Right forelimb (tissue), 1 donor: ENCODE measurements at regions not wholly inside any gene's neighbourhood (a gene's known extent, or its start where the extent isn't known, plus 50 kb on each side); places are given as distances from the start of the nearest gene placed in this dataset.

ENCODE experiments used
- DNase-seq: peaks from one replicate; pipeline ENCODE4 v3.0.0-alpha.2; 2018

- DNase-seq, result no peak
These were observed 81.0 kb downstream of the QPCT start for GRCh38 chr2:37425408-37425807.

GRCh38 chr2:37427241-37427640 is 82.8 kb downstream of the QPCT start:
- DNase-seq, result no peak

GRCh38 chr2:37436323-37436722 is 91.9 kb downstream of the QPCT start:
- DNase-seq, result no peak

GRCh38 chr2:37439131-37439642 is 94.8 kb downstream of the QPCT start:
- DNase-seq, result no peak

- no peak for DNase-seq
These were observed 96.6 kb downstream of the QPCT start for GRCh38 chr2:37441055-37441454.

GRCh38 chr2:37443082-37443481 is 98.7 kb downstream of the QPCT start:
- no peak for DNase-seq

GRCh38 chr2:37447446-37447845 is 103.0 kb downstream of the QPCT start:
- DNase-seq, result no peak

GRCh38 chr2:37448342-37449120 is 104.1 kb downstream of the QPCT start:
- DNase-seq, result no peak

GRCh38 chr2:37449761-37450296 is 105.4 kb downstream of the QPCT start:
- DNase-seq, result no peak

GRCh38 chr2:37453027-37453426 is 108.6 kb downstream of the QPCT start:
- DNase-seq, result no peak

GRCh38 chr2:37454851-37455762 is 110.7 kb downstream of the QPCT start:
- no peak for DNase-seq

- DNase-seq, result no peak
These were observed 112.0 kb downstream of the QPCT start for GRCh38 chr2:37456479-37456878.

GRCh38 chr2:37457401-37457901 is 113.0 kb downstream of the QPCT start:
- DNase-seq, result no peak

GRCh38 chr2:37458133-37458532 is 113.7 kb downstream of the QPCT start:
- DNase-seq, result no peak

- no peak for DNase-seq
These were observed 114.9 kb downstream of the QPCT start for GRCh38 chr2:37459095-37459981.

GRCh38 chr2:37460896-37461229 is 116.4 kb downstream of the QPCT start:
- DNase-seq, result no peak

- no peak for DNase-seq
These were observed 119.6 kb downstream of the QPCT start for GRCh38 chr2:37464067-37464466.

- DNase-seq, result no peak
These were observed 122.2 kb downstream of the QPCT start for GRCh38 chr2:37466533-37467222.

- no peak for DNase-seq
These were observed 123.7 kb downstream of the QPCT start for GRCh38 chr2:37468170-37468569.

GRCh38 chr2:37469126-37469525 is 124.7 kb downstream of the QPCT start:
- DNase-seq, result no peak

- no peak for DNase-seq
These were observed 126.7 kb downstream of the QPCT start for GRCh38 chr2:37471104-37471503.

GRCh38 chr2:37471994-37472393 is 127.6 kb downstream of the QPCT start:
- no peak for DNase-seq
